Loucy (cell line): ENCODE measurements at regions not wholly inside any gene's neighbourhood (a gene's known extent, or its start where the extent isn't known, plus 50 kb on each side); places are given as distances from the start of the nearest gene placed in this dataset.
"Not testable (repeated sequence)": the region's sequence is repeated elsewhere in the genome, so short reads cannot be mapped to it uniquely, and the experiment has no call there.

Experiments
- H2AFZ ChIP-seq: fragments of 200-600 bp; sonication (generic); 2 replicates; pipeline ENCODE4 v1.6.0; 2016; ENCODE audit warnings: antibody characterized with exemption, mild to moderate bottlenecking, low read length, moderate library complexity
- H3F3A ChIP-seq: fragments of 200-600 bp; 2 replicates; pipeline ENCODE4 v1.6.0; 2016; ENCODE audit warnings: antibody characterized with exemption, low read depth, mild to moderate bottlenecking
- H3K27me3 ChIP-seq: fragments of 200-600 bp; sonication (generic); 2 replicates; pipeline ENCODE4 v1.6.1; 2014; ENCODE audit warnings: low read length, mild to moderate bottlenecking; ENCODE audit not compliant: insufficient read depth, poor library complexity, severe bottlenecking
- H3K36me3 ChIP-seq: fragments of 200-600 bp; sonication (generic); 2 replicates; pipeline ENCODE4 v1.6.1; 2016; ENCODE audit warnings: low read length; ENCODE audit not compliant: insufficient read depth
- H3K4me1 ChIP-seq: fragments of 200-600 bp; sonication (generic); 2 replicates; pipeline ENCODE4 v1.5.1; 2014; ENCODE audit warnings: low read length, mild to moderate bottlenecking; ENCODE audit not compliant: insufficient read depth, poor library complexity, severe bottlenecking
- H3K4me2 ChIP-seq: fragments of 200-600 bp; sonication (generic); 2 replicates; pipeline ENCODE4 v1.6.0; 2014; ENCODE audit warnings: antibody characterized with exemption, low read length, low read depth, mild to moderate bottlenecking; ENCODE audit not compliant: poor library complexity, severe bottlenecking
- H3K4me3 ChIP-seq: fragments of 200-600 bp; sonication (generic); 2 replicates; pipeline ENCODE4 v1.5.1; 2014; ENCODE audit warnings: low read length, mild to moderate bottlenecking, mixed read lengths; ENCODE audit not compliant: poor library complexity, severe bottlenecking
- H3K79me2 ChIP-seq: fragments of 200-600 bp; sonication (generic); 2 replicates; pipeline ENCODE4 v1.6.1; 2014; ENCODE audit warnings: low read length; ENCODE audit not compliant: insufficient read depth
- H3K9ac ChIP-seq: fragments of 200-600 bp; sonication (generic); 2 replicates; pipeline ENCODE4 v1.6.0; 2014; ENCODE audit warnings: mild to moderate bottlenecking, low read depth, low read length, moderate library complexity; ENCODE audit not compliant: poor library complexity, severe bottlenecking
- H3K9me2 ChIP-seq: fragments of 200-600 bp; sonication (generic); replicated peaks from 2 replicates; pipeline ENCODE4 v1.6.1; 2016; ENCODE audit warnings: low read depth, low read length, mixed read lengths
- H3K9me3 ChIP-seq: fragments of 200-600 bp; sonication (generic); 2 replicates; pipeline ENCODE4 v1.6.1; 2014; ENCODE audit warnings: mild to moderate bottlenecking, antibody characterized with exemption, low read length, low read depth; ENCODE audit not compliant: insufficient read depth
- H4K20me1 ChIP-seq: fragments of 200-600 bp; sonication (generic); 2 replicates; pipeline ENCODE4 v1.6.0; 2014; ENCODE audit warnings: antibody characterized with exemption, low read length, mild to moderate bottlenecking; ENCODE audit not compliant: insufficient read depth, poor library complexity, severe bottlenecking
- EZH2phosphoT487 ChIP-seq: fragments of 200-600 bp; IDR thresholded peaks from 2 replicates; pipeline ENCODE4 v1.6.1; 2018; ENCODE audit warnings: antibody characterized with exemption, mild to moderate bottlenecking, moderate library complexity, borderline replicate concordance
- TF ChIP-seq, protein P1 (sequence below): fragments of 200-600 bp; sonication (generic); conservative IDR thresholded peaks from 2 replicates; pipeline ENCODE4 v1.5.1; 2014; ENCODE audit warnings: mild to moderate bottlenecking, antibody characterized with exemption, low read length

DNA sequence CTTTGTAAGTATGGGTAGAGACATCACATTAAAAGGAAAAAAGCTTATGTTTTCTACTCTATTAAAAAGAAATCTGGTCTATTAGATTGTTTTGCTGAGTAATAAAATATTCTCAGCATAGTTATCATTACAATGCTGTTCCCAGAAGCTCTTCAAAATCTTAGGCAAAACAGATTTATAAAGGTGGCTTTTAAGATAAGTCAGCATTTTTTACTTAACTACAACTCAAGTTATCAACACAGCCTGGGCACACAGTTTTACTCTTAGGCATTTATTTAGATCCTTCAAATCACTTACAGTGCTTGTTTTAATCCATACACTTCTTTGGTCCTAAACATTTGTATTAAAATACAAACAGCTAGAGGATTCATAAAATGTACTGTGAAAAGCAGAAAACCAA is 534.8 kb upstream of the NCAM2 start:
- Histone ChIP-seq H3F3A (no peaks in the 10 kb centered on the region), H3K4me3 (no peak overlapping the region), H3K4me2 (no peak overlapping the region), H3K27me3 (no peaks in the 10 kb centered on the region), H3K9me3 (no peaks in the 10 kb centered on the region), H3K4me1 (no peaks in the 10 kb centered on the region), H2AFZ (no peak overlapping the region), H3K9ac (no peak overlapping the region), H4K20me1 (no peaks in the 10 kb centered on the region), H3K9me2 (no peaks in the 10 kb centered on the region), H3K36me3 (no peaks in the 10 kb centered on the region), H3K79me2 (no peaks in the 10 kb centered on the region)
- no peak for TF ChIP-seq EZH2phosphoT487
- TF ChIP-seq, protein P1, sequence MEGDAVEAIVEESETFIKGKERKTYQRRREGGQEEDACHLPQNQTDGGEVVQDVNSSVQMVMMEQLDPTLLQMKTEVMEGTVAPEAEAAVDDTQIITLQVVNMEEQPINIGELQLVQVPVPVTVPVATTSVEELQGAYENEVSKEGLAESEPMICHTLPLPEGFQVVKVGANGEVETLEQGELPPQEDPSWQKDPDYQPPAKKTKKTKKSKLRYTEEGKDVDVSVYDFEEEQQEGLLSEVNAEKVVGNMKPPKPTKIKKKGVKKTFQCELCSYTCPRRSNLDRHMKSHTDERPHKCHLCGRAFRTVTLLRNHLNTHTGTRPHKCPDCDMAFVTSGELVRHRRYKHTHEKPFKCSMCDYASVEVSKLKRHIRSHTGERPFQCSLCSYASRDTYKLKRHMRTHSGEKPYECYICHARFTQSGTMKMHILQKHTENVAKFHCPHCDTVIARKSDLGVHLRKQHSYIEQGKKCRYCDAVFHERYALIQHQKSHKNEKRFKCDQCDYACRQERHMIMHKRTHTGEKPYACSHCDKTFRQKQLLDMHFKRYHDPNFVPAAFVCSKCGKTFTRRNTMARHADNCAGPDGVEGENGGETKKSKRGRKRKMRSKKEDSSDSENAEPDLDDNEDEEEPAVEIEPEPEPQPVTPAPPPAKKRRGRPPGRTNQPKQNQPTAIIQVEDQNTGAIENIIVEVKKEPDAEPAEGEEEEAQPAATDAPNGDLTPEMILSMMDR, result no peak

DNA sequence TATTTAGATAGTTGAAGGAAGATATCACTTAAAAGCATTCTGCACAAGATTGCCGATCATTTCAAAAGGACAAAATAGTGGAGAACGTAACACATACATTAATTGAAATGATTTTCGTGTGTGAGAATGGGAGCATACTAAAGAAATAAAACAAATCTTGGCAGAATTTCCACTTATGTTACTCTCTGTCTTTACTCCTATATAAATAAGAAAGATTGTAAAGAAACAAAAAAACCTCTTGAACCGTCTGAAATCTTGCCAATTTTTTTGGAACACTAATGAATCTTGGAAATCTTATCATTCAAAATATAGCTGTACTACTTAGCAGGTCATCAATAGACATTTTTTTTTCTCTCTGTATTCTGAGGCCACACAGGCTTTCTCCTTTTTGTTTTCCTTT is 528.8 kb upstream of the NCAM2 start:
- no peaks in the 10 kb centered on the region for H3K9me2 ChIP-seq
- H3K4me1 ChIP-seq, result no peaks in the 10 kb centered on the region
- H3K4me3 ChIP-seq, result no peak overlapping the region
- no peak overlapping the region for H3K4me2 ChIP-seq
- no peaks in the 10 kb centered on the region for H3K9me3 ChIP-seq
- no peak for TF ChIP-seq EZH2phosphoT487
- no peak overlapping the region for H2AFZ ChIP-seq
- H3F3A ChIP-seq, result no peaks in the 10 kb centered on the region
- no peaks in the 10 kb centered on the region for H3K36me3 ChIP-seq
- H4K20me1 ChIP-seq, result no peaks in the 10 kb centered on the region
- no peaks in the 10 kb centered on the region for H3K27me3 ChIP-seq
- no peak overlapping the region for H3K9ac ChIP-seq
- H3K79me2 ChIP-seq, result no peaks in the 10 kb centered on the region

GRCh38 chr21:20486303-20486702 is 511.9 kb upstream of the NCAM2 start:
- H3K36me3 ChIP-seq, result no peaks in the 10 kb centered on the region
- no peaks in the 10 kb centered on the region for H3F3A ChIP-seq
- H3K4me3 ChIP-seq, result no peak overlapping the region
- no peaks in the 10 kb centered on the region for H3K9me2 ChIP-seq
- H3K4me2 ChIP-seq, result no peak overlapping the region
- no peak overlapping the region for H3K9ac ChIP-seq
- H3K9me3 ChIP-seq, result no peaks in the 10 kb centered on the region
- no peaks in the 10 kb centered on the region for H3K4me1 ChIP-seq
- TF ChIP-seq EZH2phosphoT487, result no peak
- TF ChIP-seq, protein P1, result no peak
- no peaks in the 10 kb centered on the region for H4K20me1 ChIP-seq
- no peaks in the 10 kb centered on the region for H3K79me2 ChIP-seq
- H3K27me3 ChIP-seq, result no peaks in the 10 kb centered on the region
- H2AFZ ChIP-seq, result no peak overlapping the region

GRCh38 chr21:20502915-20503314 is 495.3 kb upstream of the NCAM2 start:
- H2AFZ ChIP-seq, H3K79me2 ChIP-seq, H3K9me3 ChIP-seq, H3F3A ChIP-seq, H3K27me3 ChIP-seq, H3K4me3 ChIP-seq, H3K36me3 ChIP-seq, H3K4me2 ChIP-seq, H3K4me1 ChIP-seq, H3K9ac ChIP-seq, H3K9me2 ChIP-seq, H4K20me1 ChIP-seq: not testable (repeated sequence)
